Kidney (tissue), 13 donors: ENCODE measurements at regions not wholly inside any gene's neighbourhood (a gene's known extent, or its start where the extent isn't known, plus 50 kb on each side); places are given as distances from the start of the nearest gene placed in this dataset.

ENCODE experiments used
- DNase-seq, 5 donors: peaks; one replicate each; pipeline ENCODE4 v3.0.0-alpha.2; 2013 to 2020
- FAIRE-seq: peaks from 2 replicates; lab custom pipeline; 2012; peaks lifted over from hg19 to GRCh38; lab: Jason Lieb, UNC
- H3K27ac ChIP-seq, 2 donors: one replicate each; pipeline ENCODE4 v1.7.0; 2013; ENCODE audit warnings: low read depth in 2 of 2, low read length in 2 of 2, inconsistent platforms in 1 of 2
- H3K27me3 ChIP-seq: one replicate; pipeline ENCODE4 v1.7.1; 2013; ENCODE audit warnings: low read length, inconsistent platforms; ENCODE audit not compliant: control insufficient read depth, insufficient read depth
- H3K36me3 ChIP-seq, 3 donors: one replicate each; pipeline versions ENCODE4 v1.7.0 to v1.7.1; 2013; ENCODE audit warnings: low read length in 3 of 3, control low read depth in 1 of 3, inconsistent platforms in 1 of 3; ENCODE audit not compliant: insufficient read depth in 3 of 3, control insufficient read depth in 2 of 3
- H3K4me1 ChIP-seq, 3 donors: one replicate each; pipeline versions ENCODE4 v1.7.0 to v1.7.1; 2013; ENCODE audit warnings: low read length in 3 of 3, inconsistent platforms in 1 of 3, low read depth in 1 of 3; ENCODE audit not compliant: control insufficient read depth in 2 of 3, insufficient read depth in 2 of 3
- H3K4me3 ChIP-seq, 3 donors: one replicate each; pipeline versions ENCODE4 v1.7.0 to v1.8.1; 2013; ENCODE audit warnings: low read length in 3 of 3, control low read depth in 1 of 3, inconsistent platforms in 1 of 3
- H3K9ac ChIP-seq, 3 donors: one replicate each; pipeline versions ENCODE4 v1.7.0 to v1.7.1; 2013; ENCODE audit warnings: low read length in 3 of 3, control low read depth in 1 of 3, inconsistent platforms in 1 of 3
- H3K9me3 ChIP-seq, 3 donors: one replicate each; pipeline versions ENCODE4 v1.7.0 to v1.7.1; 2013; ENCODE audit warnings: low read length in 3 of 3, control low read depth in 1 of 3, inconsistent platforms in 1 of 3; ENCODE audit not compliant: control insufficient read depth in 2 of 3, insufficient read depth in 1 of 3
- CTCF ChIP-seq: IDR thresholded peaks from 3 replicates; pipeline ENCODE4 v1.5.1; 2012; ENCODE audit warnings: mild to moderate bottlenecking, moderate library complexity, borderline replicate concordance; ENCODE audit not compliant: insufficient read depth; ENCODE audit errors: extremely low read depth
- intact Hi-C: fragments of 100-400 bp; cut with DNase I; formaldehyde crosslinking; loops from one replicate; pipeline ENCODE4 v1.11.1; 2022
- donor health status: control.
- donor health status: control.
- donor health status: control.
- donor health status: control.
- donor health status: control.
- donor health status: DM: yes; HTN: yes; CAD: no.
- donor health status: Normal renal cell carcinoma (clear cell type).

GRCh38 chr5:125333416-125333815, 587.0 kb upstream of the ZNF608 start:
- Histone ChIP-seq H3K27ac (no peak overlapping the region), H3K9ac (no peak overlapping the region), H3K27me3 (no peaks in the 10 kb centered on the region), H3K4me3 (no peak overlapping the region), H3K36me3 (no peaks in the 10 kb centered on the region), H3K9me3 (no peaks in the 10 kb centered on the region), H3K4me1 (no peaks in the 10 kb centered on the region)
- TF ChIP-seq CTCF: no peak
- peak in 1 of 5 donors; percentile 29 for DNase-seq
- intact Hi-C loops: no loop called here
- no peak for FAIRE-seq

GRCh38 chr5:125336401-125336800, 590.0 kb upstream of the ZNF608 start:
- intact Hi-C loops: no loop called here
- H3K4me1 ChIP-seq: no peaks in the 10 kb centered on the region
- no peak overlapping the region for H3K9ac ChIP-seq
- no peaks in the 10 kb centered on the region for H3K9me3 ChIP-seq
- no peaks in the 10 kb centered on the region for H3K36me3 ChIP-seq
- H3K27ac ChIP-seq: no peak overlapping the region
- no peak overlapping the region for H3K4me3 ChIP-seq
- no peaks in the 10 kb centered on the region for H3K27me3 ChIP-seq
- no peak for FAIRE-seq
- DNase-seq: no peak
- TF ChIP-seq CTCF: no peak

GRCh38 chr5:125337294-125337693, 590.9 kb upstream of the ZNF608 start:
- FAIRE-seq: no peak
- no peaks in the 10 kb centered on the region for H3K4me1 ChIP-seq
- H3K27me3 ChIP-seq: no peaks in the 10 kb centered on the region
- H3K27ac ChIP-seq: no peak overlapping the region
- TF ChIP-seq CTCF: no peak
- H3K36me3 ChIP-seq: no peaks in the 10 kb centered on the region
- H3K4me3 ChIP-seq: no peak overlapping the region
- no peak for DNase-seq
- intact Hi-C loops: no loop called here
- no peaks in the 10 kb centered on the region for H3K9me3 ChIP-seq
- H3K9ac ChIP-seq: no peak overlapping the region
